HTR-8/SVneo (cell line): ENCODE measurements at regions not wholly inside any gene's neighbourhood (a gene's known extent, or its start where the extent isn't known, plus 50 kb on each side); places are given as distances from the start of the nearest gene placed in this dataset.

ENCODE experiments used
- DNase-seq: peaks from one replicate; pipeline ENCODE4 v3.0.0; 2011; ENCODE audit warnings: low spot score, mixed read lengths; ENCODE audit not compliant: insufficient read length
- FAIRE-seq: peaks from 2 replicates; lab custom pipeline; 2011; peaks lifted over from hg19 to GRCh38; lab: Jason Lieb, UNC

- FAIRE-seq (no peak), DNase-seq (no peak)
Observed at GRCh38 chr13:31853643-31854326, 114.5 kb downstream of the RXFP2 start.

GRCh38 chr13:31859571-31859970, 120.2 kb downstream of the RXFP2 start:
- no peak for FAIRE-seq
- DNase-seq: no peak

- FAIRE-seq: no peak
- no peak for DNase-seq
Observed at GRCh38 chr13:31860002-31860401, 120.7 kb downstream of the RXFP2 start.

GRCh38 chr13:31862828-31863227, 123.5 kb downstream of the RXFP2 start:
- FAIRE-seq (no peak), DNase-seq (no peak)

GRCh38 chr13:31864307-31864706, 125.0 kb downstream of the RXFP2 start:
- no peak for FAIRE-seq
- no peak for DNase-seq

GRCh38 chr13:31866099-31866498, 126.8 kb downstream of the RXFP2 start:
- no peak for FAIRE-seq
- no peak for DNase-seq

- DNase-seq (no peak), FAIRE-seq (no peak)
Observed at GRCh38 chr13:31867709-31868108, 128.4 kb downstream of the RXFP2 start.

GRCh38 chr13:31869582-31869981, 130.3 kb downstream of the RXFP2 start:
- DNase-seq (no peak), FAIRE-seq (no peak)

GRCh38 chr13:31870511-31870910, 131.2 kb downstream of the RXFP2 start:
- no peak for FAIRE-seq
- DNase-seq: no peak

- no peak for DNase-seq
- no peak for FAIRE-seq
Observed at GRCh38 chr13:31873145-31873544, 133.8 kb downstream of the RXFP2 start.

GRCh38 chr13:31875134-31875533, 135.8 kb downstream of the RXFP2 start:
- no peak for FAIRE-seq
- no peak for DNase-seq

GRCh38 chr13:31878052-31878451, 138.7 kb downstream of the RXFP2 start:
- no peak for FAIRE-seq
- no peak for DNase-seq

GRCh38 chr13:31878495-31878894, 139.2 kb downstream of the RXFP2 start:
- FAIRE-seq: no peak

GRCh38 chr13:31878955-31879354, 139.6 kb downstream of the RXFP2 start:
- FAIRE-seq: no peak

More at GRCh38 chr13:31878495-31878894, 139.2 kb downstream of the RXFP2 start:
- DNase-seq: no peak

GRCh38 chr13:31880851-31881494, 141.6 kb downstream of the RXFP2 start:
- no peak for FAIRE-seq

More at GRCh38 chr13:31878955-31879354, 139.6 kb downstream of the RXFP2 start:
- DNase-seq: no peak

GRCh38 chr13:31881495-31881882, 142.2 kb downstream of the RXFP2 start:
- no peak for FAIRE-seq
- no peak for DNase-seq

More at GRCh38 chr13:31880851-31881494, 141.6 kb downstream of the RXFP2 start:
- DNase-seq: no peak

- FAIRE-seq (no peak), DNase-seq (no peak)
Observed at GRCh38 chr13:31882794-31883193, 143.5 kb downstream of the RXFP2 start.

GRCh38 chr13:31884556-31884955, 145.2 kb downstream of the RXFP2 start:
- DNase-seq (no peak), FAIRE-seq (no peak)

- DNase-seq: no peak
Observed at GRCh38 chr13:31885994-31886393, 145.6 kb upstream of the FRY start.

GRCh38 chr13:31887286-31887685, 144.3 kb upstream of the FRY start:
- FAIRE-seq: no peak
- DNase-seq: no peak

More at GRCh38 chr13:31885994-31886393, 145.6 kb upstream of the FRY start:
- no peak for FAIRE-seq

GRCh38 chr13:31890946-31891345, 140.6 kb upstream of the FRY start:
- no peak for DNase-seq
- FAIRE-seq: no peak

GRCh38 chr13:31891472-31891871, 140.1 kb upstream of the FRY start:
- DNase-seq: no peak
- FAIRE-seq: no peak
